SU-DHL-6 (cell line): ENCODE measurements at regions not wholly inside any gene's neighbourhood (a gene's known extent, or its start where the extent isn't known, plus 50 kb on each side); places are given as distances from the start of the nearest gene placed in this dataset.
"Not testable (repeated sequence)": the region's sequence is repeated elsewhere in the genome, so short reads cannot be mapped to it uniquely, and the experiment has no call there.

Experiments used
- H2AFZ ChIP-seq: fragments of 200-600 bp; sonication (generic); 2 replicates; pipeline ENCODE4 v1.6.1; 2014; ENCODE audit warnings: low read depth, mild to moderate bottlenecking, moderate library complexity, mixed read lengths, antibody characterized with exemption, low read length; ENCODE audit not compliant: severe bottlenecking
- H3F3A ChIP-seq: fragments of 200-600 bp; shearing (Covaris generic); 2 replicates; pipeline ENCODE4 v1.6.0; 2016; ENCODE audit warnings: antibody characterized with exemption, mild to moderate bottlenecking; ENCODE audit not compliant: insufficient read depth
- H3K27ac ChIP-seq: fragments of 200-600 bp; sonication (generic); 2 replicates; pipeline ENCODE4 v1.5.1; 2016; ENCODE audit warnings: low read depth, mild to moderate bottlenecking, low read length, moderate library complexity, mixed read lengths
- H3K27me3 ChIP-seq: fragments of 200-600 bp; sonication (generic), shearing (Covaris generic); 2 replicates; pipeline ENCODE4 v1.6.0; 2014; ENCODE audit warnings: mild to moderate bottlenecking, low read length
- H3K36me3 ChIP-seq: fragments of 200-600 bp; sonication (generic); 2 replicates; pipeline ENCODE4 v1.6.1; 2014; ENCODE audit warnings: mild to moderate bottlenecking, low read length, mixed read lengths
- H3K4me2 ChIP-seq: fragments of 300-600, 200-600 bp; shearing (Covaris generic), sonication (generic); 2 replicates; pipeline ENCODE4 v1.6.0; 2014; ENCODE audit warnings: low read length, low read depth, mild to moderate bottlenecking; ENCODE audit not compliant: poor library complexity, severe bottlenecking
- H3K4me3 ChIP-seq: fragments of 200-600 bp; sonication (generic); 2 replicates; pipeline ENCODE4 v1.5.1; 2014; ENCODE audit warnings: antibody characterized with exemption, low read length, mild to moderate bottlenecking, mixed read lengths; ENCODE audit not compliant: insufficient read depth, poor library complexity, severe bottlenecking
- H3K79me2 ChIP-seq: fragments of 200-600 bp; sonication (generic); 2 replicates; pipeline ENCODE4 v1.6.1; 2014; ENCODE audit warnings: mild to moderate bottlenecking, low read length, moderate library complexity; ENCODE audit not compliant: insufficient read depth
- H3K9ac ChIP-seq: fragments of 200-600 bp; sonication (generic); 2 replicates; pipeline ENCODE4 v1.7.0; 2014; ENCODE audit warnings: mild to moderate bottlenecking, low read length
- H3K9me2 ChIP-seq: fragments of 200-600 bp; sonication (generic); replicated peaks from 2 replicates; pipeline ENCODE4 v1.6.1; 2014; ENCODE audit warnings: low read length; ENCODE audit not compliant: insufficient read depth
- H3K9me3 ChIP-seq: fragments of 200-600 bp; sonication (generic); 2 replicates; pipeline ENCODE4 v1.6.1; 2014; ENCODE audit warnings: low read length, mixed read lengths; ENCODE audit not compliant: insufficient read depth
- H4K20me1 ChIP-seq: fragments of 200-600 bp; sonication (generic); 2 replicates; pipeline ENCODE4 v1.6.1; 2014; ENCODE audit warnings: low read depth, mild to moderate bottlenecking, antibody characterized with exemption, low read length, moderate library complexity, mixed read lengths
- EZH2phosphoT487 ChIP-seq: fragments of 200-600 bp; sonication (generic), shearing (Covaris generic); conservative IDR thresholded peaks from 2 replicates; pipeline ENCODE4 v1.6.1; 2018; ENCODE audit warnings: mild to moderate bottlenecking, antibody characterized with exemption, low read length, moderate library complexity, mixed read lengths
- TF ChIP-seq, protein P1 (sequence below): fragments of 200-600 bp; sonication (generic); IDR thresholded peaks from one replicate; pipeline ENCODE4 v1.5.1; 2017; ENCODE audit warnings: antibody characterized with exemption, mild to moderate bottlenecking, low read length, moderate library complexity; ENCODE audit not compliant: insufficient read depth, poor library complexity, severe bottlenecking

DNA sequence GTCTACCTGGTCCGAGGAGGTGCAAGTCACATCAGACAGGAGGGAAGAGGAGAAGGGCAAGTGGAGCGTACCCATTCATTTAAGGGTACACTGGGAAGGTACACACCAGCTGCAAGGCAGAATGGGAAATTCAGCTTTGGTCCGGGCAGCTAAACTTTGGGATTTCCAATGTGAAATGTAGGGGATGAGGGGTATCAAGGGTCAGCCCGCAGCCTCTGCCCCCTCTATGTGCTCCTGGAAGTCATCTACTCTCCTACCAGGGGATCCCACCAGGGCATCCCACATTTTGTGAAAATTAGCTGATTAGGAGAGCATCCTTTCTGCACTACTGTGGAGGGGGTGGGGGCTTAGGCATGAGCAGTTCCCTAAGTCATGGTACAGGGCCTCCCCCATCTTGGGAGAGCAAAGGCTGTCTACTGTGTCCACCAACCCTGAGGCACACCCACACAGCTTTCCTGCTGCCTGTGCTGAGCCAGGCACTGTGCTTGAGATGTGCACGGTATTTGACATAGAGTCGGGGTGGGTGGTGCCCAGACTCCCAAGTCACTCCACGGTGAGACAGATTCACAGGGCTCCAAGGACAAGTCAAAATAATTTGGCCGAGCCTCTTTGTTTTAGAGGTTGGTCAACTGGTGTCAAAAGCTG lies 189.1 kb upstream of the SULF2 start:
- Histone ChIP-seq H3K79me2 (no peaks in the 10 kb centered on the region), H4K20me1 (no peaks in the 10 kb centered on the region), H3K9me3 (no peaks in the 10 kb centered on the region), H3K9me2 (no peaks in the 10 kb centered on the region), H3K27ac (no peak overlapping the region), H3K4me3 (no peak overlapping the region), H3F3A (no peaks in the 10 kb centered on the region), H3K36me3 (no peaks in the 10 kb centered on the region), H3K4me2 (no peak overlapping the region), H3K27me3 (no peaks in the 10 kb centered on the region; the same call in 1 of the 2 replicates), H3K9ac (no peak overlapping the region), H2AFZ (no peak overlapping the region)
- no peak for TF ChIP-seq EZH2phosphoT487
- TF ChIP-seq, protein P1, sequence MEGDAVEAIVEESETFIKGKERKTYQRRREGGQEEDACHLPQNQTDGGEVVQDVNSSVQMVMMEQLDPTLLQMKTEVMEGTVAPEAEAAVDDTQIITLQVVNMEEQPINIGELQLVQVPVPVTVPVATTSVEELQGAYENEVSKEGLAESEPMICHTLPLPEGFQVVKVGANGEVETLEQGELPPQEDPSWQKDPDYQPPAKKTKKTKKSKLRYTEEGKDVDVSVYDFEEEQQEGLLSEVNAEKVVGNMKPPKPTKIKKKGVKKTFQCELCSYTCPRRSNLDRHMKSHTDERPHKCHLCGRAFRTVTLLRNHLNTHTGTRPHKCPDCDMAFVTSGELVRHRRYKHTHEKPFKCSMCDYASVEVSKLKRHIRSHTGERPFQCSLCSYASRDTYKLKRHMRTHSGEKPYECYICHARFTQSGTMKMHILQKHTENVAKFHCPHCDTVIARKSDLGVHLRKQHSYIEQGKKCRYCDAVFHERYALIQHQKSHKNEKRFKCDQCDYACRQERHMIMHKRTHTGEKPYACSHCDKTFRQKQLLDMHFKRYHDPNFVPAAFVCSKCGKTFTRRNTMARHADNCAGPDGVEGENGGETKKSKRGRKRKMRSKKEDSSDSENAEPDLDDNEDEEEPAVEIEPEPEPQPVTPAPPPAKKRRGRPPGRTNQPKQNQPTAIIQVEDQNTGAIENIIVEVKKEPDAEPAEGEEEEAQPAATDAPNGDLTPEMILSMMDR: no peak

DNA sequence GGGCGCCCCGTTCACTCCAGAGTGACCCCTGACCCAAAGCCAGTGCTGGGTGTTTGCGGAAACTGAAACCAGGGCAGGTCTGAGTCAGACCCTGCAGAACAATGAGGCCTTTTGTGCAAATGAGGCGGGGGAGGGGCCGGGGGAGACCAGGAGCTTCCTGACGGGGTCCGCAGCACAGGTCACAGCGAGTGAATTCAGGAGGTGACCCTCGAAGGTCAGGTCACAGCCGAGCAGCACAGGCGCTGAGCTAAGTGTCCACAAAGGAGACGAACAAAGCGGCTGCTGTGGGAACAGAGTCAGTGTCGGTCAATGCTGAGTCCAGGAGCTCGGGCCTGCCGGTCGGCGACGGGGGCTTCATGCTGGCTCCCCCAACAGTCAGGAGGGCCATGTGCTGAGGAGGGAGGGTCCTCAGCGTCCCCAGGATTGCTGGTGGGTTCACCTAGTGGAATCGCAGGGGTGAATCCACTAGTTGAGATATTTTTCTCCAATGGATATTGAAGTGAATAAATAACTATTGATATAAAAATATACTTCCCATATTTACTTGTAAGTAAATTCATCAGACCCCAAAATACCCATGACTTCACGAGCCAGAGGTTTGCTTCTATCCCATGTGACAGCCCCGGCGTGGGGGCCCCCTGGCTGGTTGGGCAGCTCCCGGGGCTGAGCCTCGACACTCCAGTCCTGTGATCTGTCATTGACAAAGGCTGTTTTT lies 188.4 kb upstream of the SULF2 start:
- H3K36me3 ChIP-seq: no peaks in the 10 kb centered on the region
- H3K79me2 ChIP-seq: no peaks in the 10 kb centered on the region
- no peaks in the 10 kb centered on the region; the same call in 1 of the 2 replicates for H3K27me3 ChIP-seq
- no peak for TF ChIP-seq EZH2phosphoT487
- TF ChIP-seq, protein P1: no peak
- H3F3A ChIP-seq: no peaks in the 10 kb centered on the region
- H3K4me2 ChIP-seq: no peak overlapping the region
- no peak overlapping the region for H3K9ac ChIP-seq
- no peaks in the 10 kb centered on the region for H4K20me1 ChIP-seq
- no peaks in the 10 kb centered on the region for H3K9me3 ChIP-seq
- H3K9me2 ChIP-seq: no peaks in the 10 kb centered on the region
- H2AFZ ChIP-seq: no peak overlapping the region
- no peak overlapping the region for H3K4me3 ChIP-seq
- no peak overlapping the region for H3K27ac ChIP-seq

DNA sequence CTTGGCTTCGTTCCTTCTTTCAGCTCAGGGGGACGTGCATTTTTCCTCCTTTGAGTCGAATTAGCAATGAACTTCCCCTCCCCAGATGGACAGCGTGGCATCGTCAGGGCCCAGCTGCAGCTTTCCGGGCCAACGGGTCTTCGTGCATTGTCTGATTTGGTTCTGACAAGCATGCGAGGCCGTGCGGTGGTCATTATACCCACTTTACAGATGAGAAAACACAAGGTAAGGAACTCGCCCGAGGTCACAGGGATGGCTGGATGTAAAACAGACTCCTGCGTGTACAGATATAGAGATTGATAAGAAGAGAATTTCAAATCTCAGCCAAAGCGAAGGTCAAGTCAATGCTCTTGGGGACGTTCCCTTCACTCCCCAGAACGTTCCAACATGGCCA lies 187.6 kb upstream of the SULF2 start:
- H3K27ac ChIP-seq: no peak overlapping the region
- no peak overlapping the region for H2AFZ ChIP-seq
- H3K9me3 ChIP-seq: no peaks in the 10 kb centered on the region
- no peaks in the 10 kb centered on the region for H3F3A ChIP-seq
- TF ChIP-seq EZH2phosphoT487: no peak
- TF ChIP-seq, protein P1: no peak
- H3K9me2 ChIP-seq: no peaks in the 10 kb centered on the region
- H3K36me3 ChIP-seq: no peaks in the 10 kb centered on the region
- no peaks in the 10 kb centered on the region; the same call in 1 of the 2 replicates for H3K27me3 ChIP-seq
- no peak overlapping the region for H3K9ac ChIP-seq
- no peaks in the 10 kb centered on the region for H3K79me2 ChIP-seq
- no peaks in the 10 kb centered on the region for H4K20me1 ChIP-seq
- no peak overlapping the region for H3K4me2 ChIP-seq
- H3K4me3 ChIP-seq: no peak overlapping the region

DNA sequence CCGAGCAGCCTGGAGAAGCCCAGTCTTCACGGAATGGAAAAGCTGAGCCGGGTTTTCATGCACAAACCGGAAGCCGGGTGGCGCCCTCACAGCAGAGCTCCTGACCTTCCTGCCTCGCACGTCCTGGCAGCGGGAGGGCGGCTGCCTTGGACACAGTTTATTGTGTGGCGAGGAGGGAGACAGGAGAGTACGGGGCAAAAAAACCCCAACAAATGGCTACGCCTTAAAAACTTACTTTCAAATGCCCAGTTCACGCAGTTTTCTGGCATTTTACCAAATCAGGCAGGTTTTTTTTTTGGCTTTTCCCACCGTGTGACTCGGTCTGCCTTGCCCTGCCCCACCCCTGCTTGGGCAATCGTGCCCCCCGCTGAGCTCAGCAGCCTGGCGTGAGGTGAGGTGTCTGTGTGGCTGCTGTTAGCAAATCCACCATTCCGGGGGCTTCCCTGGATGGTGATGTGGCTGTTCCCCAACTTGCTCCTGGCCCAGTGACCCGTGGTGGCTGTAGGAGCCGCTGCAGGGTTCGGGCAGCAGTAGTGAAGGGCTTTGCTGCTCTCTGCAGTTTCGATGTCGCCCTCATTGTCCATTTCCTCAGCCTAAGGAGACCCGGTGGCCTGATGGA lies 187.1 kb upstream of the SULF2 start:
- H3K36me3 ChIP-seq, H3K4me3 ChIP-seq, H3K9ac ChIP-seq, H3K27ac ChIP-seq, H3K9me3 ChIP-seq, H3K27me3 ChIP-seq, H4K20me1 ChIP-seq, H3F3A ChIP-seq, H2AFZ ChIP-seq, H3K9me2 ChIP-seq, H3K4me2 ChIP-seq, H3K79me2 ChIP-seq: not testable (repeated sequence)
